ENCODE measurements at regions not wholly inside any gene's neighbourhood (a gene's known extent, or its start where the extent isn't known, plus 50 kb on each side); places are given as distances from the start of the nearest gene placed in this dataset.
A peak's percentile ranks its signal among the peaks of the same experiment; 100 is the strongest.

DNA sequence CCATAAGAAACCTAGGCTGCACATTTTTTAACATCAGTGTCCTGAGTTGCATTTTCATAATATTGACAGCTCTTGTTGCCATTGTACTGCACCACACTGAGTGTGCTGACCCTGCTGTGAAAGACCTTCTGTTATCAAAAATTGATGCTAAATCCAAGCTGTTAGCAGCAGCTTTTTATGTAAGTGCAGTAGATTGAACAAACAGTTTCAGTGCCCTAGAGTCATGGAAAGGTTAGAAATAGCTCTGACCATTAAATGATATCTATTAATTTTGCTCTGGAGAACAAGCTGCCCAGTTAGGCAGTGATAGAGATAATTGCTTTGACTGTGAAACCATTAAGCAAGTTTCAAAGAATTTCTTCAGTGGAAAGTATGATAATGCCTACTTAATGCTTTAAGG is 1289.2 kb upstream of the PCDH20 start:
- no peaks in the 10 kb centered on the region for H3K27me3 ChIP-seq
- TF ChIP-seq CTCF (IDR thresholded peaks at IDR 0.05; ENCODE audit: low read depth, low read length), result no peak
- H3K4me3 ChIP-seq (ENCODE audit: low read depth, low read length), result no peak overlapping the region
- H3K4me1 ChIP-seq, result no peaks in the 10 kb centered on the region
- H3K36me3 ChIP-seq, result no peaks in the 10 kb centered on the region
- no peak for DNase-seq
- H3K9me3 ChIP-seq, result no peaks in the 10 kb centered on the region

- Histone ChIP-seq H3K36me3 (no peaks in the 10 kb centered on the region), H3K27me3 (no peaks in the 10 kb centered on the region), H3K4me3 (ENCODE audit: low read depth, low read length) (no peak overlapping the region), H3K9me3 (no peaks in the 10 kb centered on the region), H3K4me1 (peaks cover 3% of the 10 kb centered on the region)
- peak; percentile 13 for DNase-seq
- no peak for TF ChIP-seq CTCF (IDR thresholded peaks at IDR 0.05; ENCODE audit: low read depth, low read length)
Measured at GRCh38 chr13:62702502-62702901, 1286.9 kb upstream of the PCDH20 start.

- peaks cover 12% of the 10 kb centered on the region for H3K4me1 ChIP-seq
- H3K27me3 ChIP-seq, result no peaks in the 10 kb centered on the region
- H3K4me3 ChIP-seq (ENCODE audit: low read depth, low read length), result no peak overlapping the region
- DNase-seq, result no peak
- H3K36me3 ChIP-seq, result no peaks in the 10 kb centered on the region; the same call in 1 of the 2 replicates
- TF ChIP-seq CTCF (IDR thresholded peaks at IDR 0.05; ENCODE audit: low read depth, low read length), result no peak
- no peaks in the 10 kb centered on the region for H3K9me3 ChIP-seq
Measured at GRCh38 chr13:62697701-62698100, 1282.1 kb upstream of the PCDH20 start.

GRCh38 chr13:62696490-62696889 is 1280.8 kb upstream of the PCDH20 start:
- H3K27me3 ChIP-seq, result no peaks in the 10 kb centered on the region
- DNase-seq, result no peak
- no peaks in the 10 kb centered on the region; the same call in 1 of the 2 replicates for H3K36me3 ChIP-seq
- no peaks in the 10 kb centered on the region for H3K9me3 ChIP-seq
- H3K4me1 ChIP-seq, result peaks cover 12% of the 10 kb centered on the region
- TF ChIP-seq CTCF (IDR thresholded peaks at IDR 0.05; ENCODE audit: low read depth, low read length), result no peak
- H3K4me3 ChIP-seq (ENCODE audit: low read depth, low read length), result no peak overlapping the region

DNA sequence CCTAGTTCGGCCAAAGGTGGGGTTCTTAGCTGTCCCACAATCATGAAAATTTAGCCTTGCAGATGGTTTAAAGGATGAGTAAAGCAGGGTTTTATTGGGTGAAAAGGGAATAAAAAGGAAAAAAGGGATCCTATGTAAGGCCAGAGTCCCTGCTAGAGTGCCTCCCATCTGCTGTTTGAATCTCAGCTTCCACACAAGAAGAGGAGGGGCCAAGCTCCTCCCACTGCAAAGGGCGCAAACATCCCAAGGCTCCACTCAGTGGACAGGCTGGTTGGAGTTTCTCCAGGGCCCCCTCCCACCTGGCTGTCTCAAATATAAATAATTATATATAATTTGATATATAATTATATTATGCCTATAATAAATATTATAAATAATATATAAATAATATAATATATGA is 1272.1 kb upstream of the PCDH20 start:
- Histone ChIP-seq H3K36me3 (no peaks in the 10 kb centered on the region), H3K4me3 (ENCODE audit: low read depth, low read length) (no peak overlapping the region), H3K27me3 (no peaks in the 10 kb centered on the region), H3K4me1 (no peaks in the 10 kb centered on the region), H3K9me3 (no peaks in the 10 kb centered on the region)
- no peak for DNase-seq
- no peak for TF ChIP-seq CTCF (IDR thresholded peaks at IDR 0.05; ENCODE audit: low read depth, low read length)

- Histone ChIP-seq H3K36me3 (no peaks in the 10 kb centered on the region), H3K4me1 (no peaks in the 10 kb centered on the region), H3K27me3 (no peaks in the 10 kb centered on the region), H3K9me3 (no peaks in the 10 kb centered on the region), H3K4me3 (ENCODE audit: low read depth, low read length) (no peak overlapping the region)
- no peak for DNase-seq
- no peak for TF ChIP-seq CTCF (IDR thresholded peaks at IDR 0.05; ENCODE audit: low read depth, low read length)
Measured at GRCh38 chr13:62684359-62684758, 1268.7 kb upstream of the PCDH20 start.

Data from BE2C (cell line).